NT2/D1 (cell line): ENCODE measurements at regions not wholly inside any gene's neighbourhood (a gene's known extent, or its start where the extent isn't known, plus 50 kb on each side); places are given as distances from the start of the nearest gene placed in this dataset.

Experiments
- DNase-seq: peaks from one replicate; pipeline ENCODE4 v3.0.0-alpha.2; 2011; ENCODE audit warnings: low read depth, low spot score
- H3K27me3 ChIP-seq: 2 replicates; pipeline ENCODE4 v1.6.0; 2011; ENCODE audit warnings: mild to moderate bottlenecking; ENCODE audit not compliant: insufficient read length, insufficient read depth
- H3K36me3 ChIP-seq: 2 replicates; pipeline ENCODE4 v1.6.1; 2011; ENCODE audit warnings: mild to moderate bottlenecking, low read length, mixed read lengths; ENCODE audit not compliant: insufficient read depth, insufficient read length
- H3K4me1 ChIP-seq: 2 replicates; pipeline ENCODE4 v1.5.1; 2011; ENCODE audit not compliant: insufficient read depth, insufficient read length
- H3K4me3 ChIP-seq: 2 replicates; pipeline ENCODE4 v1.5.1; 2011; ENCODE audit warnings: low read depth; ENCODE audit not compliant: insufficient read length
- H3K9ac ChIP-seq: 2 replicates; pipeline ENCODE4 v1.6.0; 2011; ENCODE audit warnings: low read depth; ENCODE audit not compliant: insufficient read length
- H3K9me3 ChIP-seq: 2 replicates; pipeline ENCODE4 v1.5.1; 2011; ENCODE audit warnings: mild to moderate bottlenecking, low read length; ENCODE audit not compliant: insufficient read depth
- SUZ12 ChIP-seq: IDR thresholded peaks from 2 replicates; pipeline ENCODE4 v1.6.1; 2011; ENCODE audit not compliant: insufficient read length, insufficient read depth; ENCODE audit errors: extremely low read depth
- YY1 ChIP-seq: IDR thresholded peaks from 2 replicates; pipeline ENCODE4 v1.6.1; 2011; ENCODE audit not compliant: insufficient read length, insufficient read depth
- ZNF274 ChIP-seq: IDR thresholded peaks from 2 replicates; pipeline ENCODE4 v1.6.1; 2011; ENCODE audit warnings: mild to moderate bottlenecking, low read depth, low read length

- Histone ChIP-seq H3K9ac (no peak overlapping the region), H3K4me3 (no peak overlapping the region), H3K27me3 (no peaks in the 10 kb centered on the region), H3K36me3 (no peaks in the 10 kb centered on the region), H3K4me1 (no peaks in the 10 kb centered on the region), H3K9me3 (no peaks in the 10 kb centered on the region)
- DNase-seq = no peak
- TF ChIP-seq YY1 (no peak), ZNF274 (no peak), SUZ12 (no peak)
These were observed 147.4 kb upstream of the FTMT start for GRCh38 chr5:121704291-121704690.

- H3K27me3 ChIP-seq = no peaks in the 10 kb centered on the region
- TF ChIP-seq YY1 = no peak
- TF ChIP-seq SUZ12 = no peak
- no peak for TF ChIP-seq ZNF274
- no peaks in the 10 kb centered on the region for H3K9me3 ChIP-seq
- H3K9ac ChIP-seq = no peak overlapping the region
- no peaks in the 10 kb centered on the region for H3K4me1 ChIP-seq
- H3K4me3 ChIP-seq = no peak overlapping the region
- no peaks in the 10 kb centered on the region for H3K36me3 ChIP-seq
- no peak for DNase-seq
These were observed 145.0 kb upstream of the FTMT start for GRCh38 chr5:121706686-121707085.

GRCh38 chr5:121707178-121707577 is 144.5 kb upstream of the FTMT start:
- TF ChIP-seq YY1 (no peak), ZNF274 (no peak), SUZ12 (no peak)
- no peak for DNase-seq
- no peaks in the 10 kb centered on the region for H3K4me1 ChIP-seq
- H3K36me3 ChIP-seq = no peaks in the 10 kb centered on the region
- H3K4me3 ChIP-seq = no peak overlapping the region
- H3K27me3 ChIP-seq = no peaks in the 10 kb centered on the region
- no peak overlapping the region for H3K9ac ChIP-seq
- H3K9me3 ChIP-seq = no peaks in the 10 kb centered on the region

- Histone ChIP-seq H3K36me3 (no peaks in the 10 kb centered on the region), H3K4me1 (no peaks in the 10 kb centered on the region), H3K9me3 (no peaks in the 10 kb centered on the region), H3K4me3 (no peak overlapping the region), H3K9ac (no peak overlapping the region), H3K27me3 (no peaks in the 10 kb centered on the region)
- no peak for DNase-seq
- TF ChIP-seq SUZ12 (no peak), YY1 (no peak), ZNF274 (no peak)
These were observed 140.3 kb upstream of the FTMT start for GRCh38 chr5:121711416-121711815.

DNA sequence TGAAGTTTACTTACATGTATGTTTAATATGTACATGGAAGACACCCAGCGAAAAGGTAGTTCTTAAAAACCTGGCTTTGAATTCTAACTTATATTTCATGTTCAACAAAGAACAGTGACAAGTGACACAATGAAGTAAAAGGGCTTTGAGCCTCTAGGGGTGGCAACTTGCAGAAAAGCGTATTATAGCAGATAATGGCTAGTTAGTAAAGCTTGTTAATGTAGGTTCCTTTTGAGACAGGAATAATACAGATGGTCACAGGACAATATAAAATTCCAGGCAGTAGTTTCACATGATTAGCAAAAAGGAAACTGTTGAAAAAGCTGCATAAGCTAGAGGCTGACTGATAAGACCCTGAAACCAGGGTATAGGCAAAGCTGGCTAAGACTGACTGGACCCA is 132.4 kb upstream of the FTMT start:
- no peak for DNase-seq

DNA sequence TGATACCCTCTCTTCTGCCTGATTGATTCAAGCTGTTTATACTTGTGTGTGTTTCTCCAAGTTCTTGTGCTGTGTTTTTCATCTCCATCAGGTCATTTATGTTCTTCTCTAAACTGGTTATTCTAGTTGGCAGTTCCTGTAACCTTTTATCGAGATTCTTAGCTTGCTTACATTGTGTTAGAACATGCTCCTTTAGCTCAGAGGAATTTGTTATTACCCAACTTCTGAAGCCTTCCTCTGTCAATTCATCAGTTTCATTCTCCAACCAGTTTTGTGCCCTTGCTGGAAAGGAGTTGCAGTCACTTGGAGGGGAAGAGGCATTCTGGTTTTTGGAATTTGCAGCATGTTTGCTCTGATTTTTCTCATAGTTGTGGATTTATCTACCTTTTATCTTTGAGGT is 126.2 kb upstream of the FTMT start:
- Histone ChIP-seq H3K4me1 (no peaks in the 10 kb centered on the region), H3K36me3 (no peaks in the 10 kb centered on the region), H3K9ac (no peak overlapping the region), H3K9me3 (no peaks in the 10 kb centered on the region), H3K4me3 (no peak overlapping the region), H3K27me3 (no peaks in the 10 kb centered on the region)
- TF ChIP-seq ZNF274 (no peak), YY1 (no peak), SUZ12 (no peak)
- DNase-seq = no peak

More for the DNA sequence above, 132.4 kb upstream of the FTMT start:
- no peak for TF ChIP-seq SUZ12
- TF ChIP-seq YY1 = no peak
- TF ChIP-seq ZNF274 = no peak
- no peaks in the 10 kb centered on the region for H3K4me1 ChIP-seq
- no peak overlapping the region for H3K4me3 ChIP-seq
- no peak overlapping the region for H3K9ac ChIP-seq
- H3K36me3 ChIP-seq = no peaks in the 10 kb centered on the region
- H3K9me3 ChIP-seq = no peaks in the 10 kb centered on the region
- H3K27me3 ChIP-seq = no peaks in the 10 kb centered on the region

- H3K9ac ChIP-seq = no peak overlapping the region
- no peaks in the 10 kb centered on the region for H3K36me3 ChIP-seq
- TF ChIP-seq YY1 = no peak
- H3K4me1 ChIP-seq = no peaks in the 10 kb centered on the region
- no peaks in the 10 kb centered on the region for H3K27me3 ChIP-seq
- no peaks in the 10 kb centered on the region for H3K9me3 ChIP-seq
- DNase-seq = no peak
- H3K4me3 ChIP-seq = no peak overlapping the region
These were observed 124.7 kb upstream of the FTMT start for GRCh38 chr5:121726991-121727390.

DNA sequence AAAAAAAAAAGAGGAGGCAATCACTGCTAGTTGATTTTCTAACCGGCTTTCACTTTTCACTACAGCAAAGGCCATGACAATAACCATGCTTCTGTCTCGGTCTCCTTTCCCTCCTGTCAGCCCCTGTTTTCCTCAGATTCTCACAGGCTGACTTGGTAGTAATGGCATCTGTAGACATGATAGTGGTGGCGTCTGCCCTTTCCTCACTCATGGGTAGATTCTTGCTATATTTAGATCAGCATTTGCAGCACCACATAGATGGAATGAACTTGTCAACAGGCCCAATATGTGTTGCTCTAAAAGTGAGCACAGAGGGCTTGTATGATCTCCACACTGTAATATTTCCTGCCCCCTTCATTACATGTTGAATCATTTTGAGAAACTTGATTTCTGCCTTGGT is 120.3 kb upstream of the FTMT start:
- H3K36me3 ChIP-seq = no peaks in the 10 kb centered on the region
- H3K27me3 ChIP-seq = no peaks in the 10 kb centered on the region
- DNase-seq = no peak
- H3K9ac ChIP-seq = no peak overlapping the region
- no peak for TF ChIP-seq YY1
- TF ChIP-seq SUZ12 = no peak
- TF ChIP-seq ZNF274 = no peak
- H3K9me3 ChIP-seq = no peaks in the 10 kb centered on the region
- no peaks in the 10 kb centered on the region for H3K4me1 ChIP-seq
- no peak overlapping the region for H3K4me3 ChIP-seq
